HG02678 (cell line): ENCODE measurements at regions not wholly inside any gene's neighbourhood (a gene's known extent, or its start where the extent isn't known, plus 50 kb on each side); places are given as distances from the start of the nearest gene placed in this dataset.
"Not testable (repeated sequence)": the region's sequence is repeated elsewhere in the genome, so short reads cannot be mapped to it uniquely, and the experiment has no call there.

Source experiments
- ATAC-seq: cut with Tn5 transposase; IDR thresholded peaks from one replicate; pipeline ENCODE4 v1.9.1; 2021; ENCODE audit warnings: mild to moderate bottlenecking, moderate library complexity; ENCODE audit not compliant: unreplicated experiment

- no peak for ATAC-seq
These were observed 109.2 kb downstream of the CDCA7 start for GRCh38 chr2:173463846-173464245.

GRCh38 chr2:173467751-173468150 is 113.1 kb downstream of the CDCA7 start:
- no peak for ATAC-seq

- no peak for ATAC-seq
These were observed 113.7 kb downstream of the CDCA7 start for GRCh38 chr2:173468266-173468793.

GRCh38 chr2:173472112-173472511 is 117.4 kb downstream of the CDCA7 start:
- ATAC-seq = no peak

- no peak for ATAC-seq
These were observed 128.5 kb downstream of the CDCA7 start for GRCh38 chr2:173483137-173483536.

- ATAC-seq = no peak
These were observed 134.2 kb downstream of the CDCA7 start for GRCh38 chr2:173488861-173489260.

- no peak for ATAC-seq
These were observed 136.7 kb downstream of the CDCA7 start for GRCh38 chr2:173491418-173491817.

GRCh38 chr2:173493874-173494273 is 139.2 kb downstream of the CDCA7 start:
- ATAC-seq = no peak

- ATAC-seq = no peak
These were observed 142.1 kb downstream of the CDCA7 start for GRCh38 chr2:173496746-173497145.

- no peak for ATAC-seq
These were observed 146.3 kb downstream of the CDCA7 start for GRCh38 chr2:173500953-173501352.

- no peak for ATAC-seq
These were observed 147.6 kb downstream of the CDCA7 start for GRCh38 chr2:173502296-173502695.

GRCh38 chr2:173511357-173511756 is 156.7 kb downstream of the CDCA7 start:
- no peak for ATAC-seq

GRCh38 chr2:173511942-173512341 is 157.3 kb downstream of the CDCA7 start:
- no peak for ATAC-seq

- ATAC-seq = no peak
These were observed 158.5 kb downstream of the CDCA7 start for GRCh38 chr2:173513107-173513727.

GRCh38 chr2:173520918-173521317 is 166.2 kb downstream of the CDCA7 start:
- no peak for ATAC-seq

- ATAC-seq = no peak
These were observed 166.9 kb downstream of the CDCA7 start for GRCh38 chr2:173521450-173522192.

- ATAC-seq = no peak
These were observed 168.8 kb downstream of the CDCA7 start for GRCh38 chr2:173523497-173523896.

GRCh38 chr2:173524256-173524955 is 169.7 kb downstream of the CDCA7 start:
- no peak for ATAC-seq

GRCh38 chr2:173532732-173533531 is 178.3 kb downstream of the CDCA7 start:
- ATAC-seq = not testable (repeated sequence)

- no peak for ATAC-seq
These were observed 183.0 kb downstream of the CDCA7 start for GRCh38 chr2:173537694-173538093.

- ATAC-seq = no peak
These were observed 184.9 kb downstream of the CDCA7 start for GRCh38 chr2:173539615-173540014.
